Glomerular visceral epithelial cell (primary cell): ENCODE measurements at regions not wholly inside any gene's neighbourhood (a gene's known extent, or its start where the extent isn't known, plus 50 kb on each side); places are given as distances from the start of the nearest gene placed in this dataset.
A peak's percentile ranks its signal among the peaks of the same experiment; 100 is the strongest.
"Not testable (repeated sequence)": the region's sequence is repeated elsewhere in the genome, so short reads cannot be mapped to it uniquely, and the experiment has no call there.

Source experiments
- DNase-seq: peaks from one replicate; pipeline ENCODE4 v3.0.0-alpha.2; 2016; ENCODE audit errors: extremely low spot score

DNA sequence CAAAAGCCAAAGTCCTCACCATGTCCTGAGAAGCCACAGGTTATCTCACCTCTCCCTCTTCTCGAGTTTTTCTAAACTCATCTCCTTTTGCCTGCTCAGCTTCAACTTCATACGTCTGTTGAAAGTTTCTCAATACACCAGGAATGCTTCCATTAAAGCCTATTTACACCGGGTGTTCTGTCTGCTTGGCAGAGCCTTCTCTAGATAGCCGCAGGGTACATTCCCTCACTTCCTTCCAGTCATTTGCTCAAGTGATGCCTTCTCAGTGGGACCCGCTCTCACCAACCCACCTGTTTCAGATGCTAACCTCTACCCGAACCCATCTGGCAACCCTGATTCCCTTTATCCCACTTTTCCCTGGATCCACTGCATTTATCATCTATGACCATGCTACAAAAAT is 257.0 kb upstream of the ADGRL2 start:
- no peak for DNase-seq

DNA sequence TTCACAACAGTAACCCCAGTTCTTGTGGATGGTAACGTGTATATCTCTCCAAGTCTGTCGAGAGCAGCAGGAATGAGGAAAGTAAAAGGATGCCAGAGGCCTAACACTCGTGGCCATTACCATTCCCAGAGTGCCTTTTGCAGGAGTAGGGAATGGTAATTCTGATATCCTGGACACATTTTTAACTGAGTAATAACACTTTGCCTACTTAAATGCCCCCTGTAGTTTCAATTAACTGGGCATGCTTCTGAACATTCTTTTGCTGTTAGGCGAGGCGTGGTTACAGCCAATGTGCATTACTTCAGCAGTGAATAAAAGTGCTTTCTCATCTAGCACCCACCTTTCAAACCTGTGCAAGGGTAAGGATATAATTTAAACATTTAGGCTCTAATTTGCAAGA is 258.5 kb upstream of the ADGRL2 start:
- DNase-seq = peak; percentile 4

DNA sequence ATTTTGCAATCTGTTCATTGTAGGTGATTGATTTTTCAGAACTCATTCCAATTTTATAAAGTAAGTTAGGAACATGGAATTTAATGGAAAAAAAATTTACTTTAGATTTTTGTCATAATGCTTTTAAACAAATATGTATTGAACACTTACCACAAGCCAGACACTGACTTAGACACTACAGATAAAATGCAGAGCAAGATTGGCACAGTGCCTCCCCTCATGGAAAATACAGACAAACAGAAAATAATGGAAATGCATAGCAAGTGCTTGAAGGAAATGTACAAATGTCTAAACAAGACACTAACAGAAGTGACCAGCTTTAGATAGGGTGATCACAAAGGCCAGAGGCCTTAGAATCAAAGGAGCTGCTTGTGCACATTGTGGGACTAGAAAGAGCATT is 260.5 kb upstream of the ADGRL2 start:
- no peak for DNase-seq

DNA sequence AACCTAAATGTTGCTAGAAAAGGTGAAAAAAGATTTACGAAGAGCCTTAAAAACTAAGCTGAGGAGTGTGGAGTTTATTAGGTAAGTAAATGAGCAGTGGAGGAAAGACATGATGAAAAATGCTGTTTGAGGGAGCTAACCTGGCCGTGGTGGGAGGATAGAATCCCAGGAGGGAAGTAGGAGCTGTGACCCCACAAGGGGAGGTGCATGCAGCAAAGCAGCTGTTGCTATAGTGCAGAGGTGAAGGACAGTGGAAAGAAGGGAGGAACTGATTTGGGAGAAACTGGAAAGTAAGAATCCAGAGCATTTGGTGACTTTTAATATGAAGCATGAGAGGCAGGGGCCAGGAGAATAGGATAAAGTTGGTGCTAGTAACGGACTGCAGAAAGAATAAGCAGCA is 271.7 kb upstream of the ADGRL2 start:
- no peak for DNase-seq

DNA sequence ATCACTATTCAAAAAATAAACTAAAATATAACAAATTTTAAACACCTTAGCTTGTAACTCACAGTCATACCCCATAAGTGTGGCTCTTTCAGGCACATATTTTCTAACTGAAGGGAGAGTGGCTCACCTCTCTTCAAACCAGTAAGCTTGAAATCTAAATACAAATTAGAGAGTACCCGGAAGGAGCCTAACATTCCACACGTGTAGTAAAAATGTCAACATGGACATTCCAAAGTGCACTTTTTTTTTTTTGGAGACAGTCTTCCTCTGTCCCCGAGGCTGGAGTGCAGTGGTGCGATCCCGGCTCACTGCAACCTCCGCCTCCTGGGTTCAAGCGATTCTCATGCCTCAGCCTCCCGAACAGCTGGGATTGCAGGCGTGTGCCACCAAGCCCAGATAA is 275.6 kb upstream of the ADGRL2 start:
- DNase-seq = no peak

DNA sequence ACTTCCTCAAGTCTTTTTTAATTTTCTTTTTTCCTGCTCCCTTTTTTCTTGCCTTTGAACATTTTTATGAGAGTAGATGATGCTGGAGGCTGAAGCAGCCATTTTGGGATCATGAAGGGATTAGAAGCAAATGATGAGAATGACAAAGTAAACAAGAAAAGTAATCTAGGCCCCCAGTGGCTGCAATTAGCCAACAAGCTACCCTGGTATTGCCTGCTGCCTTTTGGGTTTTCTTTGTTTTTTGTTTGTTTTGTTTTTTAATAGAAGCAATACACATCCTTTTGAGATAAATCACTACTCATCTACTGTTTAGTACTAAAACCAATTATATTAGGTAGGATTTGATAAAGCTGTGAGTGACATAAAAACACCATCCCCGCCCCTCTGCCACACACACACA is 280.7 kb upstream of the ADGRL2 start:
- DNase-seq = no peak

DNA sequence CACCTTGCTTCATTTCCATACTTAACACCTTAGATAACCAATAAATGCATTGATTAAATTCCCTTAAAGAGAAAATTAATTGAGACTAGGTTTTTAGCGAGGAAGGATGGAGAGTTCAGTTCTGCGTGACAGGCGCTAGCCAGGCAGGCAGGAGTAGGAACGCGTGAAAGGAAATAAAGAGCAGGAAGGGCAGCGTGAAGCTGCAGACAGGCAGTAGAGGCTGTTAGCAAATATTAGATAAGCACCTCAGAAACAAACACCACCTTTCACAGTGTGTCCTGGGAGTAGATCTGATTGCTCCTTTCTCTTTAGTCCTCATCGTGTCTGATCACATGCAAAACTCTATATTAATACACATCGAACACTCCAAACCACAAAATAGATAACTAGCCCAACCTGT is 282.7 kb upstream of the ADGRL2 start:
- DNase-seq = no peak

DNA sequence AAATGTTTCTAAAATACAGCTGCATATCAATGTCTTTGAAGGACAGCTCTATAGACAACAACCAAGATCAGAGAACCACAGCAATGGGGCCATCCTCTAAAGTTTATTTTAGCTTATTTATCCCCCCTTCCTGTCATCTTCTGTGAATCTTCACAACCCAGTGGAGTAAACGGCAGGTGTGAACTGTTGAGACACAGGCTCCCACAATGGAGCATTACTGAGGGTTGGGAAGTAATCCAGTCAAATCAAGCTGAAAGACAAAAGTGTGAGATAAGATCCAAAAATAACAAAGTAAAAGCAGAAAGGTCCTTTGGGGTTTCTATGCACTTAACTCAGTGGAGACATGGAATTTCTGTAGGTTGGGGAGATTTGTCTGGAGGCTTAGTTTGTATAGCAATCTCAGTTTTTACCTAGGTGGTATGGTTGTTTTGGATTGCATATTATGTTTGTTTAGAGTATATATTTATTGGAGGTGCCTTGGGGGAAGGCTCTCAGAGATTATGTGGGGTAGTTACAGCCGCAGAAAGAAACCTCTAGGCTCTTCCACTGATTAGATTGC is 286.9 kb upstream of the ADGRL2 start:
- no peak for DNase-seq

DNA sequence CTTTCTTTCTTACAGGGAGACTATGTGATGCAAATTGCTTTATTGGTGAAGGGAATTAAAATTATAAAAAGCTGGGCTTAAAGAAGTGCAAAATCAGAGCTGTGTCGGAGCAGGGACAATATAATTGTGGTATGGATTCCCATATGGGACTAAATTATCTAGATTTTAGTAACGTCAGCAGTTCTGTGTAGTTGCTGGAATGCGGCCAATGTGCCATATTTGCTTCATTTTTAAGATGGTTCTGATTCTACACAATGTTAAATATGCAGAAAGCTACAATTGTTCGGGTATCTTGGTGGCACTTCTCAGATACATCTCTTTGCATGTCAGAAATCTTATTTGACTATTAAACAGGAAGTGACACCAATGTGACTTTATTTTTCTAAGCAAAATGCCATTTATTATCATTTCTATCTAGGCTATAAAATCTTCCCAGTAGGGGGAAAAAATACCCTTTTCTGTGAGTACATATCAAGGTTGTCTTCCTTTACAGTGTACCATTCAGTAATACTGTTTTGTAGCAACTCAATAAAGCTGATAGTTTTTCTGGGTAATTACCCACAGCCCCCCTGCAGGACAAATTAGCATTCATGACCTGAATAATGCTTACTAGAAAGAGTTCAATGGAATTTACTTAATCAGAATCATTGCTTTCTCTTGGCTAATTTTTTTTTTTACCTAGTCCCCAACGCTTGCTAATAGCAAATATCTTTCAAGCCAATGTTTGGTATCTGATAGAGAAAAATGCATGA is 288.3 kb upstream of the ADGRL2 start:
- no peak for DNase-seq

DNA sequence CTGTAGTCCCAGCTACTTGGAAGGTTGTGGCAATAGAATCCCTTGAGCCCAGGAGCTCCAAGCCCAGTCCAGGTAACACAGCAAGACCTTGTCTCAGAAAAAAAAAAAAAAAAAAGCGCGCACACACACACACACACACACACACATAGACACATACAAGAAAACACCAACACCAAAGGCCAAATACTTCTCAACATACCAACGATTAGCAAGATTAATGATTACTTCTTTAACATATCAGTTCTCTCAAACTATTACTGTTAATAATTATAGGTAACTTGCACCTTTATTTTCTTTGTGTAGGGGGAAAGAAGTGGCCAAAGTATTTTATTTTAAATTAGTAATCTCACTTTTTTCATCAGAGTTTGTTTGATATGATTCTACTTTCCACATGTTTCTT is 289.5 kb upstream of the ADGRL2 start:
- no peak for DNase-seq

DNA sequence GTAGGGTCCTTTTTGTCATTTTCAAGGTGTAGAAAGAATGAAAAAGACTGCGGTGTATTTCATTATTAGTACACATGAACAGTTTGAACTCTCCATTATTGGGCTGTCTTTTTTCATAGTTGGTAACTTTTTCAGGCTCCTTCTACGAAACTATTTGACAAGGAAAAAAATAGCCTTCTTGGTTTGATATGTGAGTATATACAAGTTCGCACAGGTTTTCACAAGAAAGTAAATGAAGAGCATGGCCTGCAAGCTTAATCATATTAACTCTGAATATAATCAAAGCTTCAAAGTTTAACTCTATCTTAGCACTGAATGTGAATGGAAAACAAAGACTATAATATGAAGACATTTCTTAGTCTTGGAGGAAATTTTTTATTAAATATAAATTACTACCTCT is 290.0 kb upstream of the ADGRL2 start:
- DNase-seq = no peak

DNA sequence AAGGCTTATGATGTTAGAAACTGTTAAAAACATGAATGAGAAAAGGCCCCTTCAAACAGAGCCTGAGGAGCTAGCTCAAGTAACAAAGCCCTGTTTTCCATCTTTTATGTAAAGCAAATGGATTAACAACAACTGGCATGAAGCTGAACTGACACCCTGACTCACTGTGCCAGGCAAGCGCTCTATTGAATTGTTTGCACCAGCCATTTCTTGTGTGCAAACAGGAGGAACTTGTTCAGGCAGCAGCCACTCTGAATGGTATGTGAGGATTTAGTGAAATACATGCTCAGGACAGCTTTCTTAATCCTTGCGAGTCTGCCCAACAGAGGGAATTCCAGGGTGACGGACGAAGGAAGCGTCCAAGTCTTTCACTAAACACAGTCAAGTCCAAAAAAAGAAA is 291.1 kb upstream of the ADGRL2 start:
- no peak for DNase-seq

DNA sequence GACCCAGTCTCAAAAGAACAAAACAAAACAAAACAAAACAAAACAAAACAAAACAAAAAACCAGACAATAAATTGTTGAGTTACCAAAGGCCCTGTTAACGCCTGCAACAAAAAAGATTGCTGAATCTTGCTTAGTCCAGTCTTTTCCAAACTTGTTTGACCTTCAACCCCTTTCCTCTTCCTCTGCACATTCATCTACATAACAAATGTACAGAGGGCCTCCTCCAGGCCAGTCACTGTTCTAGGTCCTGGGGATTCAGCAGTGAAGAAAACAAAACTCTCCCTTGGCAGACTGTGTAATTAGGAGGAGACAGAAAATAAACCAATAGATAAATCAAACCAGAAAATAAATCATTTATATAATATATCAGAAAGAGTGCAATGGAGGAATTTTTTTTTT is 294.0 kb upstream of the ADGRL2 start:
- DNase-seq = no peak

DNA sequence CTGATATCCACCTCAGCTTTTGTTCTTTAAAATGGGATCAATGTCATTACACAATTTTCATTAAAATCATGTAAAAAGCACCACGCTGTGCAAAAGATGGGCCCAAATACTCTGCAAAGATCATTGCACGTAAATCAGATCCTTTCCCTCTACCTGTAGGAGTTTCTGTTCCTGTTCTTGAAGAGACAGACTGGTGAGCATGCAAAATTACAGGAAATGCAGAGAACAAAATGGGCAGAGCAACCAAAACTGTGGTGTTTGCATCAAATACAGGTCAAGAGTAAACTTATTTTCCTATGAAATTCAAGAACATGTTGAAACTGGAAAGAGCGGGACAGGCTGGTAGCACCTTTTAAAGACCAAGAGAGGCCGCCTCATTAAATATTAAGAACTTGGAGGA is 294.9 kb upstream of the ADGRL2 start:
- no peak for DNase-seq

DNA sequence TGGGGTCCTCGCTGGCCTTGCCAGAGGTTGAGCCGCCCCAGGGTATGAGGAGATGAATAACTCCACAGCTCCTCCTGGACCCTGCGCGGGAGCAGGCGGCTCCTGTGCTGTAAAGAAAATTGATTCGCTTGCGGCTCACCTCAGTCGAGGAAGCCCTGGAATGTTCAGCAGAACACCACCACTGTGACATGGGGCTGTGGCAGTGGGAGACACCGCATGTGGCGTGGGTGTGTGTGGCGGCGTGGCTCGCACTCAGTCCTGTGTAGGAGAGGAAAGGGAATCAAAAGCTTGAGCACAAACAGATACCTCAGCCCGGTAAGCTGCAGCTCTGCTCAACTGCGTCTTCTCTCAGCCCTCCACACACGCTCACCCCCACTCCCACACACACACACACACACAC is 295.9 kb upstream of the ADGRL2 start:
- not testable (repeated sequence) for DNase-seq

DNA sequence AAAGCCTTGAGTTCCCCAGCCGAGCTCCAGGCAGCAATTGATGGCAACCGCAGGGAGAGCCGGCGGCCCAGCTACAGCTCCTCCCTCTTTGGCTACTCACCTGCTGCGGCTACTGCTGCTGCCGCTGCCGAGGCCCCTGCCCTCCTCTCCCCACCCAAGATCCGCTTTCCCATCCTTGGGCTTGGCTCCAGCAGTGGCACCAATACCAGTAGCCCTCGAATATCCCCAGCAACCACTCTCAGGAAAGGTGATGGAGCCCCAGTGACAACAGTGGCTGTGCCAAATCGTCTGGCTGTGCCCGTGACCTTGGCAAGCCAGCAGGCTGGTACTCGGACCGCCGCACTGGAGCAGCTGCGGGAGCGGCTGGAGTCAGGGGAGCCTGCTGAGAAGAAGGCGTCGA is 298.0 kb upstream of the ADGRL2 start:
- DNase-seq = not testable (repeated sequence)

DNA sequence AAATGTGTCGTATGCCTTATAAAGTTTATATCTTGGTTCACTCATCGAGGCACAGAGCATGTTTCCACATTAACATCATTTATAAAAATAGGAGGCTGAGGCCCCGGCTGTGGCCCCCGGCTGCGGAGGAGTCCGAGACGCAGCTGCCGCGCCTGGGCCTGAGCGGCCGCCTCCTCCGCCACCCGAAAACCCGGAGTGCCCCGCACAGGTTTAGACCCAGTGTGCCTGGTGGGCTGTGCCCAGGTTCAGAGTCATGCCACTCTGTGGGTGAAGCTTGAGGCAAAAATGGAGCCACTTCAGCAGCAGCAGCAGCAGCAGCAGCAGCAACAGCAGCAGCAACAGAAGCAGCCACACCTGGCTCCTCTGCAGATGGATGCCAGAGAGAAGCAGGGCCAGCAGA is 299.2 kb upstream of the ADGRL2 start:
- not testable (repeated sequence) for DNase-seq

DNA sequence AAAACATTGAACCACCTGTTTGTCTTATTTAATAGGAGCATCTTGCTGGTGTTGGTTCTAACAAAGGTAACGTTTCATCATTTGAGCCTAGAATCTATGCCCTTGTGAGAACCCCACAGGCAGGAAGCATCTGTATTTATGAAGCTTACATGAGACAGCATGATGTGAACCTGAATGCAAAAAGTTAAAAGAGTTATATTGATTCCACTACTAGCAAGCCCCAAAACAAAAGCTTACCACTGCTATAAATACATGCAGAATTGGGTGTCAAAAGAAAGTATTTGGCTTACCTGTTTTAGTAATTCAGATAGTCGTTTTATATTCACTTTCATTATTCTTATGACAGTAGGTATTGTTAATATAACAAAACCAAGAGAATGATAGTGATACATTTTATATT is 301.2 kb upstream of the ADGRL2 start:
- no peak for DNase-seq

DNA sequence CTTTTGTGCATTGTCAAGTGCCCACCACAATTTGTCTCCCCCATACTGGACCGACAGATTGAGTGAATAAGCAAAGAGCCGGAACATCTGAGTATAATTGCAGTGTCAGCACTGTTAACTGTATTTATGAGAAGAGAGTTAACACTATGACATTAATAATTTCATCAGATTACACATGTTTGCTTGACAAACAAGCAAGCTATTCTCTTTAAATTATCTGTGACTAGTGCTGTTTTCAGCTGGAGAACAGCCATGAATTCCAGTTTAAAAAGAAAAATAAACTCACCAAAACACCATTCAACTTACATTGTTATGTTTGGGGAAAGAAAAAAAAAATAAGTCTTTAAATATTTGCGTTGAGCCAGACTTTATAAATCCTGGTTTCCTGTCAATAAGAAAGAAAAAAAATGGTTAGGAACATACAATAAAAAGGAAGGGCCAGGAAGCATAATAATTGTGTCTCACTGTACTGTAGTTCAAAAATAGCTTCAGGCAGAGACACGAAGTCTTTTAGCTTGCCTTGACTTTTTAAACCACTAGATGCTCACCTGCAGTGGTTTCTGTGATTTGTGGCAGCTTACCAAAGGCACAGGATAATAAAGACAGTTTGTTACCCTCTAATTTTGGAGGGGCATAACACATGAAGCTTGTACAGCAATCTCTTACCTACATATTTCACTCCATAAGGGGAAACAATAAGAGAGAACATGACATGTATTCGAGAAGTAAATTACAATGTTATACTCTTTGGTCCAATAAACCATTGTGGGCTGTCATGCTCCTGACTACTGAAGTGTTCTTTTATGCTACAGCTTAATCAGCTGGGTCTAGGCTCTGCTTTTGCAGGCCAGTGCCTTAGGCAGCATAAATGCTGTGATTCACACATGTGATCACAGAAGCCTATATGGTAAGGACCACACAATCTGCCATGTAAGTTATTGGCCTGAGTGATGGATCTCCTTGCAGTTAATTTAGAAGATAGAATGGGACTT is 302.0 kb upstream of the ADGRL2 start:
- no peak for DNase-seq

DNA sequence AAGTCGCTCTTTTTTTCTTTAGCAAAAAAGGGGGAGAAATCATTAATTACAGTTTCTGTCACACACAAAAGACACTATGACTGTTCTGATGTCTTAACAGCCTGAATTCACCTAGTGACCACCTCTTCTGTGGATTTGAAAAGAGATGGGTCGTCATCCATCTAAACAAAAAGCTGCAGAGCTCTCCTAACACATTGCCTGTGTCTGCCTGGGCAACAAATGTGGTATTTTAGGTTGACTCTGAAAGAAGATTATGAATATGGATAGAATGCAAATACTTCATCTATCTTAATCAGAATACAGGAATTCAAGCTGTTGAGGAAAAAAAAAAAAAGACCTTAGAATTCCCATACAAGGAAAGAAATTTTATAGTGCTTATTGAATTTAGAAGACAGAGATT is 304.4 kb upstream of the ADGRL2 start:
- DNase-seq = no peak

DNA sequence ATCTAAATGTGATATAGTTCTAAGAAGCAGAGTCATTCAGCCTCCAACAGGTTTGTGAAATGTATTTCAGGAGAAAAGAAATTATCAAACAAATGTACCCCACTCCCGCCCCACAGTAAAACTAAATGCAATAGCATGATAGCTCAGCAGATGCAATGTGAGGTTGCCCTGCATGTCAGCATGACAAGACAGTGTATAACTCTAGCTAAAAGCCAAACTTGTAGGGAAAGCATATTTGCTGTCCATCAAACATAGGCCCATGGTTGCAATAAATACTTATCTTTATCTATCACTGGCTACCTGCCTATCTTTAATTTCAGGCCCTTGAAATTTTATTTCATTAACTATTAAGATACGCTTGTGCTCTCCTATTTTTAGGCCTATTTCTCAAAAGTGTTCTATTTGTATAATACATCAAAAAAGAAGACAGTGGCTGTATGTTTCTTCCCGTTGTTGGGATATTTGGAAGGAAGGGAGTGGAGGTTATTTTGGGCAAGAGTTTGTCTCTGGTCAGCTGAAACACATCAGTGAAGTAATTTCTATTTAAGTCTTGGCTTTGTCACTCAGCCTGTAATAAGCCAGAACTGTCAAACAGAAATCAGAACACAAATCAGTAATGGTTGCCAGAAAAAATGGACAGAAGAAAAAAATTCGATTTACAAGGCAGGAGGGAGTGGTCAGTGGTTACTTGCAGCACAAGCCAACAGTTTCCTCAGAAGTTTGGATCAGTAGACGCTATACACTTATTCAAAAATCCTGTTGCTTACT is 307.4 kb upstream of the ADGRL2 start:
- no peak for DNase-seq

DNA sequence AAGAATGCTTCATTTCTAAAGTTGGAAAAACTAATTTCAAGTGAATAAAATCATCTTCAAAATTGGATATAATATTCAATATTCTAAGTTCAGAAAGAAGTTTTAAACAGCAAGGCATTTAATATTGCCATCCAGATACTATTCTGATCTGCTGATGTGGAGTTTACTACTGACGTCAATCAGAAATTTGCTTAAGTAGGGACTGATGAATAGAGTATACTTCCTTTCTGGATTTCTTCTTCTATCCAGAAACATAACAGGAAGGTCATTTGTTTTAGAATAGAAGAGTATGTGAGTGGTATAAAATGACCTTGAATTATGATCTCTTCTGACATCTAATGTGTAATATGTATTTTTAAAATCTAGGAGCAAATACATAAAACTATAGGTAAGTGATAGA is 308.1 kb upstream of the ADGRL2 start:
- DNase-seq = no peak
